Keratinocyte (primary cell): ENCODE measurements at regions not wholly inside any gene's neighbourhood (a gene's known extent, or its start where the extent isn't known, plus 50 kb on each side); places are given as distances from the start of the nearest gene placed in this dataset.

Experiments used
- DNase-seq: peaks from one replicate; pipeline ENCODE4 v3.0.0-alpha.2; 2011; ENCODE audit warnings: low read depth, missing footprints, low spot score
- FAIRE-seq: peaks from 2 replicates; lab custom pipeline; 2011; peaks lifted over from hg19 to GRCh38; lab: Jason Lieb, UNC
- H2AFZ ChIP-seq: 2 replicates; pipeline ENCODE4 v1.6.0; 2012; ENCODE audit warnings: low read length, control low read depth, inconsistent platforms; ENCODE audit not compliant: control insufficient read depth
- H3K27ac ChIP-seq: 2 replicates; pipeline ENCODE4 v1.5.1; 2011; ENCODE audit warnings: low read length; ENCODE audit not compliant: control insufficient read depth, insufficient read depth
- H3K27me3 ChIP-seq: 3 replicates; pipeline ENCODE4 v1.6.0; 2011; ENCODE audit warnings: low read length; ENCODE audit not compliant: control insufficient read depth, insufficient read depth; ENCODE audit errors: extremely low read depth
- H3K36me3 ChIP-seq, 2 experiments: 2 replicates in 1 of 2; 3 replicates in 1 of 2; pipeline ENCODE4 v1.5.1; 2011; ENCODE audit warnings: low read length in 2 of 2, mild to moderate bottlenecking in 1 of 2; ENCODE audit not compliant: control insufficient read depth in 2 of 2, insufficient read depth in 2 of 2; ENCODE audit errors: extremely low read depth in 1 of 2
- H3K4me1 ChIP-seq: 3 replicates; pipeline ENCODE4 v1.5.1; 2011; ENCODE audit warnings: low read length; ENCODE audit not compliant: control insufficient read depth, insufficient read depth; ENCODE audit errors: extremely low read depth
- H3K4me2 ChIP-seq: 3 replicates; pipeline ENCODE4 v1.6.0; 2011; ENCODE audit warnings: low read depth, low read length; ENCODE audit not compliant: control insufficient read depth, insufficient read depth; ENCODE audit errors: extremely low read depth
- H3K4me3 ChIP-seq, 3 experiments: fragments of 200-600 bp in 1 of 3; sonication (generic) in 1 of 3; 2 replicates in 2 of 3; 3 replicates in 1 of 3; pipeline ENCODE4 v1.5.1; 2011 to 2016; ENCODE audit warnings: low read length in 3 of 3, mild to moderate bottlenecking in 3 of 3, control low read depth in 2 of 3, inconsistent platforms in 1 of 3, low read depth in 1 of 3, mixed read lengths in 1 of 3, mixed run types in 1 of 3, moderate library complexity in 1 of 3; ENCODE audit not compliant: control insufficient read depth in 2 of 3, insufficient read depth in 2 of 3; ENCODE audit errors: extremely low read depth in 1 of 3
- H3K79me2 ChIP-seq: 2 replicates; pipeline ENCODE4 v1.6.0; 2012; ENCODE audit warnings: low read length; ENCODE audit not compliant: control insufficient read depth, insufficient read depth
- H3K9ac ChIP-seq: 3 replicates; pipeline ENCODE4 v1.6.0; 2011; ENCODE audit warnings: low read length; ENCODE audit not compliant: control insufficient read depth, insufficient read depth; ENCODE audit errors: extremely low read depth
- H3K9me1 ChIP-seq: 3 replicates; pipeline ENCODE4 v1.6.0; 2011; ENCODE audit warnings: low read length; ENCODE audit not compliant: control insufficient read depth, insufficient read depth; ENCODE audit errors: extremely low read depth
- H3K9me3 ChIP-seq: 2 replicates; pipeline ENCODE4 v1.5.1; 2012; ENCODE audit warnings: low read depth, low read length; ENCODE audit not compliant: control insufficient read depth
- H4K20me1 ChIP-seq: 3 replicates; pipeline ENCODE4 v1.6.0; 2011; ENCODE audit warnings: low read length; ENCODE audit not compliant: control insufficient read depth, insufficient read depth; ENCODE audit errors: extremely low read depth
- CTCF ChIP-seq, 3 experiments: IDR thresholded peaks in 1 of 3; conservative IDR thresholded peaks in 1 of 3; optimal IDR thresholded peaks in 1 of 3; 2 replicates in 2 of 3; 3 replicates in 1 of 3; pipeline versions ENCODE3 to v1.5.1; 2011; ENCODE audit warnings: low read length in 3 of 3, mild to moderate bottlenecking in 3 of 3, moderate library complexity in 2 of 3, control low read depth in 1 of 3, inconsistent platforms in 1 of 3; ENCODE audit not compliant: insufficient read depth in 2 of 3; ENCODE audit errors: extremely low read depth in 1 of 3
- EZH2 ChIP-seq: IDR thresholded peaks from one replicate; pipeline ENCODE4 v1.6.1; 2012; ENCODE audit warnings: inconsistent platforms, mild to moderate bottlenecking, low read length, moderate library complexity
- dilution Hi-C: fragments of 300-500 bp; cut with MboI; formaldehyde crosslinking; loops from one replicate; pipeline ENCODE4 v1.7.0; 2020; ENCODE audit warnings: low sequenced_read_pairs; ENCODE audit not compliant: extremely low pct_ligation_motif_present

- no peaks in the 10 kb centered on the region for H3K9me3 ChIP-seq
- FAIRE-seq (no peak), DNase-seq (no peak)
- no peaks in the 10 kb centered on the region for H3K79me2 ChIP-seq
- no peak overlapping the region for H2AFZ ChIP-seq
- H3K9ac ChIP-seq = no peak overlapping the region
- no peaks in the 10 kb centered on the region for H4K20me1 ChIP-seq
- TF ChIP-seq CTCF (optimal IDR thresholded peaks at IDR 0.05 in 1 of 3, IDR thresholded peaks at IDR 0.05 in 1 of 3, conservative IDR thresholded peaks at IDR 0.05 in 1 of 3; ENCODE audit: extremely low read depth in 1 of 3, insufficient read depth in 2 of 3, low read length in 3 of 3) (no peak), EZH2 (no peak)
- H3K27ac ChIP-seq = no peak overlapping the region
- H3K9me1 ChIP-seq = no peaks in the 10 kb centered on the region
- dilution Hi-C loops = no loop called here
- peaks cover 10% of the 10 kb centered on the region for H3K4me1 ChIP-seq
- no peak overlapping the region for H3K4me3 ChIP-seq
- no peaks in the 10 kb centered on the region for H3K27me3 ChIP-seq
- H3K36me3 ChIP-seq = no peaks in the 10 kb centered on the region
- H3K4me2 ChIP-seq = no peak overlapping the region
Observed at GRCh38 chr1:208534979-208535378, 290.8 kb upstream of the PLXNA2 start.

DNA sequence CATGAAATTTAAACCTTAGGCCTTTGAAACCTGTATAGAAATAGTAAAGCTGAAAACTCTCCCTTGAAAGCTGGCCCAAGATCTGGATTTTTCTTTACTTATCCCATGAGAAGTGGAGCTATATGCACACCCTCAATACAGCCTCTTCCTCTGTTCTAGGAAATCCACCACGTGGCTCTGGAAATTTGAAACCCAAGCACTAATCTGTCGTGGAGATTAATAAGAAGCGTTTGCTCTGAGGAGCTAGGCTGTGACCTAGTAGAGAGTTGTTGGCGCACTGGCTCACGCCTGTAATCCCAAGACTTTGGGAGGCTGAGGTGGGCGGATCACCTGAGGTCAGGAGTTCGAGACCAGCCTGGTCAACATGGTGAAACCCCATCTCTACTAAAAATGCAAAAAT is 291.3 kb upstream of the PLXNA2 start:
- dilution Hi-C loops = no loop called here
- Histone ChIP-seq H3K4me3 (no peak overlapping the region), H3K9me3 (no peaks in the 10 kb centered on the region), H3K9ac (no peak overlapping the region), H3K9me1 (no peaks in the 10 kb centered on the region), H3K27ac (no peak overlapping the region), H2AFZ (no peak overlapping the region), H3K4me2 (no peak overlapping the region), H3K36me3 (no peaks in the 10 kb centered on the region), H4K20me1 (no peaks in the 10 kb centered on the region), H3K79me2 (no peaks in the 10 kb centered on the region), H3K4me1 (peaks cover 13% of the 10 kb centered on the region), H3K27me3 (no peaks in the 10 kb centered on the region)
- FAIRE-seq = no peak
- DNase-seq = no peak
- TF ChIP-seq EZH2 (no peak), CTCF (optimal IDR thresholded peaks at IDR 0.05 in 1 of 3, IDR thresholded peaks at IDR 0.05 in 1 of 3, conservative IDR thresholded peaks at IDR 0.05 in 1 of 3; ENCODE audit: extremely low read depth in 1 of 3, insufficient read depth in 2 of 3, low read length in 3 of 3) (no peak)
